Hematopoietic multipotent progenitor cell treated with erythropoietin and hydrocortisone succinate and interleukin-3 and kit ligand, for 8 days (in vitro differentiated cells): ENCODE measurements at regions not wholly inside any gene's neighbourhood (a gene's known extent, or its start where the extent isn't known, plus 50 kb on each side); places are given as distances from the start of the nearest gene placed in this dataset.

Experiments used
- DNase-seq: peaks from one replicate; pipeline ENCODE4 v3.0.0-alpha.2; 2015

- no peak for DNase-seq
Observed at GRCh38 chr13:63699948-63700347, 2284.3 kb upstream of the PCDH20 start.

GRCh38 chr13:63696055-63696454 lies 2280.4 kb upstream of the PCDH20 start:
- DNase-seq, result no peak

- no peak for DNase-seq
Observed at GRCh38 chr13:63693696-63694095, 2278.0 kb upstream of the PCDH20 start.

GRCh38 chr13:63691474-63691873 lies 2275.8 kb upstream of the PCDH20 start:
- no peak for DNase-seq

- no peak for DNase-seq
Observed at GRCh38 chr13:63690672-63691071, 2275.0 kb upstream of the PCDH20 start.

GRCh38 chr13:63684822-63685221 lies 2269.2 kb upstream of the PCDH20 start:
- DNase-seq, result no peak

GRCh38 chr13:63680704-63681103 lies 2265.1 kb upstream of the PCDH20 start:
- DNase-seq, result no peak

DNA sequence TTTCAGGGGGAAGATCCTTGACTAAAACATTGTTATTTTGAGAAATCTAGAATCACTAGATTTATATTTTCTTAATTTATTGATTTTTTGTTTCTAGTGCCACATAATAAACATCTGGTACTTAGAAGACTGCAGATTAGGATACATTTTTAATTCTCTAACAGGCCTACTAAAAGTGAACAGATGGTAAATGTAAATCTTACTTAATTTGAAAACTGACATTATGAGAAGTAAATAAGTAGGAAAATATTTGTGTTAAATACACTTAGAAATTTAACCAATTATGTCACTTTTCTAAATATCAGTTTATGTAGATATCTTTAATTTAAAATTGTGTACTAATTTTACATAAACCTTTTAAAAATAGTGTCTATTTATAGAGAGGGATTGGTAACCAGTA lies 2255.6 kb upstream of the PCDH20 start:
- no peak for DNase-seq

DNA sequence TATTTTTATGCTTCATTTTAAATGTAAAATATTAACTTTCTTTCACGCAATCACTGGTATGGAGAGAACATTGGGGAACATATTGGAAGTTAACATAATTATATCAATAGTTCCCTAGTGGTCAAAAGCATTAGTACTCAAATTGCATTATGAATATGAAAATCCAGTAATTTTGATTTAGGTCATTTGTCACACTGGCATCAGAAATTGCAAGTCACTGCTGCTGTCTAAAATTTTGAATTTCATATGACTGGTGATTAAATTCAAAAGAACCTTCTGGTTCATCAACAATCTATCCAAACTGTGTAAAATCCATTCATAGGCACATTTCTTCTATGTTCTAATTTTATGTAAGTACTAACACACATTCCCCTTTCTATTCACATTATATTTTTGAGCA lies 2235.7 kb upstream of the PCDH20 start:
- no peak for DNase-seq

DNA sequence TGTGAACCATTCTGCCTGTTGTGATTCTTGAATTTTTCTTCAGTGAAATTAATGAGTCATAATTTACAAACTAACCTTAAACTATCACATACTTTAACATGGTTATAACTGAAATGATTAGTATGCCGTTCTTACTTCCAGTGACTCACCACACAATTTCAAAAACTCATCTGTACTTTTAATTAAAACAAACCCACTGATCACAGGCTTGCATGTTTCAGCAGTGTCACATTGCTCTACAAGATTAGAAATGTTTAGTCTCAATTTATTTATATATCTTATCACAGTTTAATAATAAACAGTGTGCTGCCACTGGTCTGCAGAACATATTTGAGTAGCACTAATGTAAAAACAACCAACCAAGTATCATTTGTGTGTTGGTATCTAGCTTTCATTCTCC lies 2227.9 kb upstream of the PCDH20 start:
- DNase-seq, result no peak

DNA sequence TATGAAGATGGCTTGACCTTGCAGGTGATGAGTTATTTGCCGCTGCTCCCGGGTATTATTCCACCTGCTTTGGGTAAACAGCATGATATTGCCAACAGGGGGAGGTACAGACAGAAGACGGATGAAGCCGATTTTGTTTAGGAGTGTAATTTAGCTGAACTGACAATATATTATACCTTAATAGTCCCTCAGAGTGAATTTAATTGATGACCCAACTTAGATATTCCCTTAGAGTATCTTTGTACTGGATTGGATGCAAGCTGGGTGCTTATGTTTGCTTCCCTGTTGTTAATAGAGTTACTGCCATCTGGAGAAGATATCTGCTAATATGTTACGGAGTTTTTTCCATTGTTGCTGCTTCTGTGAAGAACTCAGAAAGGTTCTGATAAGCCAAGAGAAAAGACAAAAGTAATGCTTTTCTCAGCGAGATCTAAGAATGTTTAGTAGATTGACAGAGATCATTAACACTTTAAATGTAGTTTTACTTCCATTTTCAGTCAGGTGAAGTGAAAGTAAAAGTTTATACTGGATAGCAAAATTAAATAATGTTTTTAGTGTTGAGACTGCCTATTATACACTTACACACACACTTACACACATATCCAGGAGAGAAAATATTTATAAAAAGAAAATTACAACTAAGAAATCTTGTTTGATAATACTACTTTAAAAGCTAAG lies 2220.8 kb upstream of the PCDH20 start:
- no peak for DNase-seq

DNA sequence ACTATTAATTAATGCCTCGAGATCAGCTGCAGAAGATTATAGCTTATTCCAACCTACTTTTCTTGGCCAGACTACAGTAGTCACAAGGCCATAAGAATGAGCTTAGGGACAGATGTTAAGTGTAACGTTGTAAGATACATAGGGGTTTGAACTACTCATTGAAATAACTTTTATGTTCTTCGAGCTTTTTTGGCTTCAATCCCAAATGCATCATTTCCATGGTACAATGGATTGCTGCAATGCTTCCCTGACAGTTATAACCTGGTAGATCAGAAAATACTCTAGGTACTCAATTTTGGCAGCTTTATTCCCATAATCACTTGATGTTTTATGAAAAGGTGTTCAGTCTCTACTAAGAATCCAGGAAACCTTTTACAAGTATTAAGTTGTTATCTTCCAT lies 2216.7 kb upstream of the PCDH20 start:
- DNase-seq, result no peak

DNA sequence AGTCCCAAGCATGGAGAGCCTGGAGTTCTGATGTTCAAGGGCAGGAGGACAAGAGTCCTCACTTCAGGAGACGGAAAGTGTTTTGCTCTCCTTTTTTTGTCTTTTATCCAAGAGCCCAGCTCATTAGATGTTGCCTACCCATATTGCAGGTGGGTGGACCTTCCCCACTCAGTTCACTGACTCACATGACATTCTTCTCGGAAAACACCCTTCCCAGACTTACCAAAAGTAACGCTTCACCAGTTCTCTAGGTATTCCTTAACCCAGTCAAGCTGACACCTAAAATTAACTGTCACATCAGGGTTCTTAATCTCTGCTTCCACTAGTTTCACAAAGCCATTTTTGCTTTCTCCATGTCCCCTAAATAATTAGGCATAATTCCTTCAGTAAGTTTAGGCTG lies 2215.4 kb upstream of the PCDH20 start:
- DNase-seq, result no peak

GRCh38 chr13:63629591-63629990 lies 2213.9 kb upstream of the PCDH20 start:
- DNase-seq, result no peak

DNA sequence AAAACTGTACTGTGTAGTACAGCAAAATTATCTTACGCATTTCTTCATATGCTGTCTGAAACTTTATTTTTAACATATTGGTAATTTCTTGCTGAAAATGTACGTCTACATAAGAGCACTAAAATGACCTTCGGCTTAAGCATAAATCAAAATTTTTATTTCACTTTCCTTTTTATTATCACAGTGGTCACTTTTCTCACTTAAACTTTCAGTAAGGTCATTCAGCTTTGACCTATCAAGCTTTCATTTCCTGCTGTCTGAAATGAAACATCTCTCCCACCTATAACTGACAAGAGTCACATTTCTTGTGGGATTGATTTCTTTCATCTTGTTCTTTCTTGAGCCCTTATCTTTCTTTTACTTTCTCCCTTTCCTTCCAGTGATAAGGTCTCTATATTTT lies 2212.7 kb upstream of the PCDH20 start:
- DNase-seq, result no peak

- DNase-seq, result no peak
Observed at GRCh38 chr13:63625869-63626268, 2210.2 kb upstream of the PCDH20 start.

- DNase-seq, result no peak
Observed at GRCh38 chr13:63614874-63615612, 2199.4 kb upstream of the PCDH20 start.

DNA sequence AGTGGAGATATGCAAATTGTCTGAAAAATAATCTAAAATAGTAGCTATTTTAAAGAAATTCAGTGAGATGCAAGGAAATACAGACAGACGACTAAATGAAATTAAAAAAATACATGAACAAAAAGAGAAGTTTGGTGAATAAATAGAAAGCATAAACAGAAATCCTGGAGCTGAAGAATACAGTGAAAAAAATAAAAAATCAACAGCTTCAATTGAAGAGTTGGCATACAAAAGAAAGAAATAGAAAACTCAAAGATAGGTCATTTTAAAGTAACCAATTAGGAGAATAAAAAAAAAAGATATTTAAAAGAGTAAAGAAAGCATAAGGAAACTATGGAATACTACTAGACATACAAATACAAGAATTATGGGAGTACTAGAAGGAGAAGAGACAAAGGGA lies 2191.5 kb upstream of the PCDH20 start:
- DNase-seq, result no peak

- DNase-seq, result no peak
Observed at GRCh38 chr13:63605962-63606361, 2190.3 kb upstream of the PCDH20 start.

- DNase-seq, result no peak
Observed at GRCh38 chr13:63605403-63605802, 2189.8 kb upstream of the PCDH20 start.

GRCh38 chr13:63595811-63596210 lies 2180.2 kb upstream of the PCDH20 start:
- no peak for DNase-seq

DNA sequence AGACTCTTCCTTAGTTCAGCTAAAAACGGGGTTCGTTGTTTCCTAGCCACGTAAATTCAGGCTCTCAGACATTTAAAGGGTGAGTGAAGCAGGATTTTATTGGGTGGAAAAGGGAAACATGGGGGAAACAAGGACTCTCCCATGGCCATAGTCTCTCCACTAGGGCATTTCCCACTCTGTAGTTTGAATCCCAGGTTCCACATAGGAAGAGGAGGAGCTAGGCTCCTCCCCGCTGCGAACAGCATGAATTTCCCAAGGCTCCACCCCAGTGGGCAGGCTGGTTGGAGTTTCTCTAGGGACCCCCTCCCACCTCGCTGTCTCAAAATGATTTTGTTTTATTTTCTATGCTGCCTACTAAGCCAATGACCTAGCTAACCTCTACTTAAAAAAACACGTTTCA lies 2170.8 kb upstream of the PCDH20 start:
- DNase-seq, result no peak

DNA sequence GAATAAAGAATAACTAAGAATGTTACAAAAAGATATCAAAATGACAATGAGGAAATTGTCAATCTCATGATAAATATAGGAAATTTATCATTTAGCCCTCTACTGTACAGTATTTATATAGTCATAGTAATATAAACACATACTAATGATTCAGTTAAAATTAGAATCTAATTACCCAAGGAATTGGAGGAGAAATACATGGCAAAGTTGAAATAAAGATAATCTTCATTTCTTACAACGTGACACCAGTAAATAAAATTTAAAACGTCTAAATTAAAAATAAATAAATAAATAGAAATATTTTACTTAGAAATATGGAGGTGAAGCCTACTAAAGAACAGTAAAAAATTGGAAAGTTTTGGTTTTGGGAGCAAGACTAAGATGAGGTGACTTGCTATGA lies 2163.1 kb upstream of the PCDH20 start:
- no peak for DNase-seq

GRCh38 chr13:63567031-63567430 lies 2151.4 kb upstream of the PCDH20 start:
- DNase-seq, result no peak

GRCh38 chr13:63554157-63554556 lies 2138.5 kb upstream of the PCDH20 start:
- no peak for DNase-seq
